ENCODE measurements at regions not wholly inside any gene's neighbourhood (a gene's known extent, or its start where the extent isn't known, plus 50 kb on each side); places are given as distances from the start of the nearest gene placed in this dataset.
"Not testable (repeated sequence)": the region's sequence is repeated elsewhere in the genome, so short reads cannot be mapped to it uniquely, and the experiment has no call there.

DNA sequence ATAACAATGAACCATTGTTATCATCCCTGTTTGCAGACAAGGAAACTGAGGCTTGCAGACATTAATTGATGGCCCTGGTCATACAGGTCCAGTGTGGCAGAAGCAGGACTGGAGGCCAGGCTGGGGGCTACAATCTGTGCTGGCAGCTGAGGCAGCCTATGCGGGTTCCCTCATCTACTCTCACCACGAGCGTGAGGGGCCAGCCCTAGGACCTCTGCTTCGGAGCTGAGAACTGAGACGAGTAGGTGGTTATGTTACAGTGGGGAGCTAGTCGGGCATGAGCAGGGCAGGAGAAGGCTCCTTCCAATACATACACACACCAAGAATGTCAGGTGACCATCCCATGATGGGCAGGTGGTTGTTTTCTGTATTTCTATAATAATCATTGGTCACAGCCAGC, 82.2 kb upstream of the ASB18 start:
- DNase-seq (ENCODE audit: low read depth, low spot score) = no peak

DNA sequence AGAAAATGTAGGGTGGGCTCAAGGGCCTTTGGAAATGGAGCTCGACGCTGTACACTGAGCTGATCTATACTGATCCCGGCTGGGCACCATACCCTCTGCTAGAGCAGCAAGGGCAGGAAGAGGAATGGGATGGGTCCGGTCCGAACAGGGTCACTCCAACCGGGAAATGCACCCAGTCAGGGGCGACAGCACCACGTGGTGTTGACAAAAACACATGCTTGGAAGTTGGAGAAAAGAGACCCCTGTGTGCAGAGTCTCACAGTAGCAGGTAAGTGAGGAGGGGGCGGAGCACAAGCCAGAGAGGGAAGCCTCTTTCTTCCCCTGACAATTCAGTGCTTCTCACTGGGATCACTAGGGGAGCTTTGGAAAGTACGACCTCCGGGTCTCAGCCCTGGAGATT, 84.1 kb upstream of the ASB18 start:
- no peak for DNase-seq (ENCODE audit: low read depth, low spot score)

- DNase-seq (ENCODE audit: low read depth, low spot score) = no peak
Measured at GRCh38 chr2:236348976-236349375, 84.8 kb upstream of the ASB18 start.

DNA sequence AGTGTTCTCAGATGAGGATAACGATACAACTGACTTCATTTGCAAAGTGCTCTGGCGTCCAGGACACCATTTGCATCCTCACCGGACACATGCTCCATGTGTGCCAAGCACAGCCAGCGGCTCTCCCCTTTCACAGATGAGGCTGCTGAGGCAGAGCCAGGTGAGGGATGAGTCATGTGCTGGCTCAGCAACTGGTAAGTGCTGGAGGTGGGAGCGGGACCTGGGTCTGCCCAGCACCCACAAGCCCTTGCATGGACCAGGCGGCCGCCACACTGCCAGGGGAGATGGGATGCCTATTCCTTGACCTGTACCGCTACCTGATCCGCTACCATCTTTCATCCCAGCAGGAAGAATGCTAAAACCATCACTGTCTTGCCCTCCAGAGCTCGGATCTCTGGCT, 86.2 kb upstream of the ASB18 start:
- DNase-seq (ENCODE audit: low read depth, low spot score) = no peak

GRCh38 chr2:236351966-236352525, 87.8 kb upstream of the ASB18 start:
- DNase-seq (ENCODE audit: low read depth, low spot score) = no peak

DNA sequence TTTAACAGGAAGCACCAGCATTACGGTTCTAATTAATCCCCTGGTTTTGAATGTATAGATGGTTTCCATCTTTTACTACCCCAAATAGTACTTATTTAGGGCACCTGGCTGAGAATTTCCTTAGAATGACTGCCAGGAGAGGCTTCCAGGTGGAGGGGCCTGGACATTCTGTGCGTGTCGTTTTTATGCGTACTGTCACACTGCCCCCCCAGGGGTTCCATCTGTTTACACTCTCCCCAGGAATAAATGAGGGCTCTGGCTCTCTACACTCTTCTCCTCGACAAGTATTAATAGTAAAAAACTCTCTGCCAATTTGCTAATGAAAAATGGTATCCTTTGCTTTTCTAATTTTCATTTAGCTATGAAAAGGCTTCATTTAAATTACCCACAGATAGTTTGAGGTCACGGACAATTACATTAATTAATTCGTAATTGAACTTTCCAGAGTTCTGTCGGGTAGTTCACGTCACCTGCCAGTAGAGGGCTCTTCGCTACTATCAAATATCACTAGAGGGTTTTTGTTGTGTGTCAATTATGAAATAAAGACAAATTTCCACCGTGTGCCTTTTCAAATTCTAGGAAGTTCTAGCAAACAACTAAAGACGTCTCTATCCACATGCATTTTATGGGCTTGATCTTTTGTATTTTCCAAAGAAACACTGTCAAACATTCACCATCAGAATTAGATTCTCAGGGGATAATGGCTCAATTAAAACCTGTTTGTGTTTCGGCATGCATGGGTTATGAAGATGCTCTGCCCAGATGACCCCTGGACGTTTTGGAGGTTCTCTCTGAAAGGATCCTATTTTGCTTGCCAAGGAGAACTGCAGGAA, 88.8 kb upstream of the ASB18 start:
- DNase-seq (ENCODE audit: low read depth, low spot score) = no peak

GRCh38 chr2:236353594-236353942, 89.4 kb upstream of the ASB18 start:
- DNase-seq (ENCODE audit: low read depth, low spot score) = no peak

DNA sequence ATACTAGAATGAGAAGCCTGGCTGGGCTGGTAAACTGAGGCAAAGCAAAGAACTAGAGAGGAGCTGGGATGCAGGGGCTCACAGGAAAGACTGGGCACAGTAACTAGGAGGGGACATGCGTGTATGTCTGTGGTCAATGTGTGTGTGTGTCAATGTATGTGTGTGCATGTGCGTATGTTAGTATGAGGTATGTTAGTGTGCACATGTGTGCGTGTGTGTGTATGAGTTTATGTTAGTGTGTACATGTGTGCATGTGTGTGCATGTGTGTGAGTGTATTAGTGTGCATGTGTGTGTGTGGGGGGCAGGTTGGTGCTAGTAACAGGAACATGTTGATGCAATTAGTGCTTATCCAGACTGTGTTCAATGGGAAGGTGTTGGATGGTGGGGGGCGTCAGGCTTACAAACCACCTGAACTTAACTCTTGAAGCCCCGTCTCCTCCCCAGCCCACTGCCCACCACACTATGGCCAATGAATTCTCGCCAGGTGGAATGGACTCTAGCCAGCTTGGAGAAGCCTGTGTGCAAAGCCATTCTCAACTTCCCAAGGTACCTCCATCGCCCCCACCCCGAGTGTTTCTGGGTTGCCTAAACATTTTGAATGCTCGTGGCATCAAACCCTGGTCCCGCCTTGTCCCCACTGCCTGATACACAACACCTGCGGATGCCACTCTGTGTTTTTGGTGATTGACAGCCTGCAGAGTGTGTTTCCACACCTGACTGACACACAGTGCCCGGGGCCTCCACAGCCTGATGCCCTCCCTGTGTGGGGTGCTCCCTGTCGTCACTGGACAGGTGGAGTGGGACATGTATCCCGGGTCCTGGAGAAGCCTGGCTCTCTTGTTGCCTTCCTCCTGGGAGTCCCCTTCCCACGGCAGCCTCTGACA, 90.1 kb upstream of the ASB18 start:
- no peak for DNase-seq (ENCODE audit: low read depth, low spot score)

DNA sequence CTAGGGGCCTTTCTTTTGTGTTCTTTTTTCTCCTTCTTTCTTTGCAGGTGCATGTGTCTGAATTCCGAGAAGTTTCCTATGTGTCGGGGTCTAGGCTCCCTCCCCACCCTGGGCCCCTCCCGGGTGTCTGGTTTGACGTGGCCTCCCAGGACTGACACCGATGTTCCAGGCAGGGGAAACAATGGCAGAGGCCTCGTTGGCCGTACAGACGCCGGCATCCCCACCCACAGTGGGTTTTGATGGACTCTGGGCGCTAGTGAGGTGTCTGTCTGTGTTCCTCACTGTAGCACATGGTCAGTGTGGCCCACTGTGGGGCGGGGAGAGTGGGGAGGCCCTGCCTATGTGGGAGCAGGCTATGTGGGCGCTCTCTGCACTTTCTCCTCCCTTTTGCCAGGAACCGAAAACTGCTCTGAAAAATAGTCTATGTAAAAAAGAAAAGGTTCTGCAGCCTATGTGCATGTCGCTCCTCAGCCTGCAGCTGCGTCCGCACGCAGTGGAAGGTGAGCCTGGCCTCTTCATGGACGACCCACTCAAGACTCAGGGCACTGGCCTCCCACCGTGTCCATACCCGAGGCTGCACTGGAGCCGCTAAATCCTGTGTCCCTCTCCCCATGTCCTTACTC, 90.9 kb upstream of the ASB18 start:
- no peak for DNase-seq (ENCODE audit: low read depth, low spot score)

GRCh38 chr2:236355911-236356310, 91.7 kb upstream of the ASB18 start:
- no peak for DNase-seq (ENCODE audit: low read depth, low spot score)

- not testable (repeated sequence) for DNase-seq (ENCODE audit: low read depth, low spot score)
Measured at GRCh38 chr2:236356321-236356720, 92.1 kb upstream of the ASB18 start.

DNA sequence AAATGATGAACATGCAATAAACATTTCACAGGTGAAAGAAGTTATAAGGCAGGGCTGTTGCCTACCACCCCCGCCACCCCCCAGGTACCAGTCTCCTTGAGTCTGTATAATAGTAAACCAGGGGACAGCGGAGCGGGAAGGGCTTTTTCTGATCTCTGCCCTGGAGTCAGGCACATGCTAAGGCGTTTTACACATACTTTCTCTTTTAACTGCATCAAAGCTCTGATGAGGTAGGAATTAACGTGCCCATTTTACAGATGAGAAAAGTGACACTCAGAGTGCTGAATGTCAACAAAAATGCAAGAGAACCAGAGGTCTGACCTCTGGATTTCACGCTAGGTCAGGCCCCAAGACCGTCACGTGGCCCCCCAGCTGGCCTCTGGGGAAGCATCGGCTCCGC, 94.3 kb upstream of the ASB18 start:
- DNase-seq (ENCODE audit: low read depth, low spot score) = not testable (repeated sequence)

DNA sequence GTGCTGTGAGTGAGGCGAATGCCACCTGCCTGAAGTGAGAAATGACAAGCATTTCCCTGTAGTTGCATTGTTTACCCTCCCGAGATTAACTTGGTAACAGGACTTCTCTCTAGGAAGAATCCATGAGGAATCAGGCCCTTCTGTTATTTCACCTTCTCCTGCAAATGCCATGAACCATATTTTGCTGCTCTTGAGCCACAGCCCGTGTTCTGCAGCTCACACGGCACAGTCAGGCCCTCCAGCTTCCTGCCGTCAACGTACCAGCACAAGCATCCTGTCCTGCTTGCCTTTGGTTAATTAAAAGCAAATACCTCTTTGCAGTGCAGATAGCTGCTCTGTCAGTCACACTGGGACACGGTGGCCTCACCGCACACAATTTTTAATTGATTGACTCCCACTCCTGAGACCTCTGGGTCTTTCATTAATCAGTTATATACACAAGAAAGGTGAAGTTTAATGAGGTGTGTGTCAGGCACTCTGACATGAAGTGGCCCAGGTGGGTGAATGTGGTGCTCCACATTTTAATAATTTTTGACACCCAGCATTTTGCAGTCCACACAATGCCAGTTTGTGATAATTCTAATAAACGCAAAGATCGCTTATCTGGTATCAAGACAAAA, 95.3 kb upstream of the ASB18 start:
- DNase-seq (ENCODE audit: low read depth, low spot score) = no peak

DNA sequence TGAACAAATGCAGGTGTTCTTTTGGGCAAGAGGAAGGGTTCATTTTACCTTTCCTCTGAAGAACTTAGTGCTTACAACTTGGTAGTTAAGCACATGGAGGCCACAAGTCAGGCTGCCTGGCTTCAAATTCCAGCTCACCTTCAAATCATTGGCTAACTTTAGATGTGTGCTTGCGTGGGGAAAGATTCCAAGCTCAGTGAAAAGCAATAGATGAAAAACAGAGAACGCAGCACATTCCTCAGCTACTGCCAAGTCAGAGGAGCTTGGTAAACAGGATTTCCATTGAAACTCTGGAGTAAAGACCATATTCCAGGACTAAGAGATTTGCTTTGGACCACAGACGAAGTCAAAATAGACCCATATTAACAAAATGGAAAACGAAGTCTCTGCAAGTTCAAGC, 96.3 kb upstream of the ASB18 start:
- no peak for DNase-seq (ENCODE audit: low read depth, low spot score)

DNA sequence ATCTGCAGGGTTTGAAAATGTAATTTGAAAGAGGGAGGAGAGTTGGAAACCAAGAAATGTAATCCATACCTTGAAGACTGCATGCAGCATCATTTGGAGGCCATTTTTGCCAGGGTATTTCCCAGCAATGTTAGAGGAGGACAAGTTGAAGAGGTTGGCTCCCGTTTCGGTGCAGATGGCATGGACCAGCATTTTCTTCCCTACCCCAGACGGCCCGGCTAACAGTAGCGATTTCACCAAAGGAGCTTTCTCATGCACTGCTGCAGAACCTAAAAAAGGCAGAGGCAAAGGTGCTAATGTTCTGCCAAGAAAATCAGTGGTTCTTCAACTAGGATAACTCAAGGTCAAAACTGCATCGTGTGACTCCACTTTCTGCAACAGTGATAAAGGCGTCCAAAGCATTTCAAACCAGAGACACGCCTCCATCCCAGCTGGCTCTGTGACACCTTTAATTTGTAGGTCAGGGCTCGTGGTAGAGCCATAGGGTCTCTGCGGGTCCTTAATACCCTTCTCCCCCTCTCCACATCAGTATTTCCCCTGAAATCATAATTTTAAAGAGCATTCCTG, 99.6 kb upstream of the ASB18 start:
- DNase-seq (ENCODE audit: low read depth, low spot score) = no peak

DNA sequence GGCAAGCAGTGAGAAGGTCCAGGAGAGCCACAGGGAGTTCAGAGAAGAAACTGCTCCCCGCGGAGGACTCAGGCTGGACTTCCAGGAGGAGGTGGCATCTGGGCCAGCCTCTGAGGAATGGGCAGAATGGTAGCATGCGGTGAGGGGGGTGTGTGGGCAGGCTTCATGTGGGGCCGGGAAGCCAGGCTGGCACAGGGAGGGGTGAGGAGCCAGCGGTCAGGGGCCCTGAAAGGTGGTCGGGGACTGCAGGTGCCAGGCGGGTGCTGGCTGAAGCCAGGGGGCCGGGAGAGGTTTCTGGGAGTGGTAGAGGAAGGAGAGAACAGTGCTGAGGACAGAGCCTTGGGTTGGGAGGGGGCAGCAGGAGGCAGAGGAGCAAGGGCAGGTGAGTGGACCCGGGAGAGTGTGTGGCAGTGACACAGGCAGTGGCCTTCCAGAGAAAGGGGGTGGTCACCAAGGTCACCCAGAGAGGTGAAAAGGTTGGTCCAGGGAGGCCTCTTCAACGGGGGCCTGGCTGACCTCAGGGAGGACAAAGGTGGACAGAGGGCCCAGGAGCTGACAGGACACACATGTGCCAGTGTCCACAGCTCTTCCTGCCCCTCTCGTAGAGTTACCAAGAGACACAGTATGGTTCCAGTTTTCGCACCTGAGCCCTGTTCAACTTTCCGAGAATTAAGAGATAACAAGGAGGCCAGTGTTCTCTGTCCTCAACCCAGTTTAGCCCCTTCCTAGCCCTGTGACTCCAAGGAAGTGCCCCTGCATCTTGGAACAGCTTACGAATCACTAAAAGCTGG, 101.2 kb upstream of the ASB18 start:
- no peak for DNase-seq (ENCODE audit: low read depth, low spot score)

GRCh38 chr2:236366049-236366387, 101.8 kb upstream of the ASB18 start:
- no peak for DNase-seq (ENCODE audit: low read depth, low spot score)

GRCh38 chr2:236366397-236366796, 102.2 kb upstream of the ASB18 start:
- DNase-seq (ENCODE audit: low read depth, low spot score) = no peak

GRCh38 chr2:236367506-236368289, 103.5 kb upstream of the ASB18 start:
- no peak for DNase-seq (ENCODE audit: low read depth, low spot score)

DNA sequence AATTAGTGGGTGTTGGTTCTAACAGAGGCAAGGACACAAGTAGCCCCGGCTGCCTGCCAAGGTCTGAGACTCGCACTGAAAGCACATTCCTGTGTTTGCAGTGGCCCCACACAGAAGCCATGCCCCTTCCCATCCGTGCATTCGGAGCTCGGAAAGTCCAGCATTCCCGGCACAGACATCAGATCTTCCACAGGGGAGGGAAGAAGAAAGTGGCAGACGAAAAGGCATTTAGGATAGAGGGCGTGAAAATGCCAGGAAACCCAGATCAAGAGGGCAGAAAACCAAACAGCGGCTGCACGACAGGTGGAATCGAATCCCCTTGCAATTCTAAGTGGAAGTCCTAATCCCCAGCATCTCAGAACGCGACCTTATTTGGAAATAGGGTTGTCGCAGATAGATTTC, 105.5 kb upstream of the ASB18 start:
- DNase-seq (ENCODE audit: low read depth, low spot score) = no peak
